ENCODE measurements at regions not wholly inside any gene's neighbourhood (a gene's known extent, or its start where the extent isn't known, plus 50 kb on each side); places are given as distances from the start of the nearest gene placed in this dataset.
A peak's percentile ranks its signal among the peaks of the same experiment; 100 is the strongest.

- DNase-seq: no peak
These were observed 159.1 kb upstream of the PPP2R2B start for GRCh38 chr5:147037515-147038205.

GRCh38 chr5:147040856-147041255 is 162.3 kb upstream of the PPP2R2B start:
- DNase-seq: no peak

DNA sequence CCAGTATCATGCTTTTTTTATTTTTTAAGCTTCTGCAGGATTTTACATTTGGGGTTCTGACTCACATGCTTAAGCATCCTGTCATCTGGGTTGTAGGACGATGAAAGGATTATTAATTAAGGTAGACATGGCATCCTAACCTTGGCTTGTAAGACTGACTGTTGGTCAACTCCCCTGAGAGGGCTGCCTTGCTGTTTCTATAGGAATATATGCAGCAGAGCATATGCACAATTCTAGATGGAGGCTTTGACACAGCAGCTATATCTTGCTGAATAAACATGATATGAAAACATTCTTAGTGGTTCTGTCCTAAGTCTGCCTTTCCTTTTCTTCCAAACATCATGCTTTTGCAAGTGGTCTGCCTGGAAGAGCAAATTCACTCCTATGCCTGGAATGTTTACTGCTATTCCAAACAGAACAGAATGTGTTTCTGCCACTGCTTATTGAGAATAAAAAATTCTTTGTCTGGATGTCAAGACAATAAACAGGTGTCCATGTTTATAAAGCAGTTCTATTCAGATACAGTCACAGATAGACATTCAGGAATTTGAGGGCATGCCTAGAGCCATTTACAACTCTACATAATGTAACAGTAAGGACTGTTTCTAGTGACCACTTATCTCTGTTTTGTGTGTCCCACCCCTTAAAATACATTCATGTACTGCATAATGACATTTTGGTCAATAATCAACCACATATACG is 166.2 kb upstream of the PPP2R2B start:
- DNase-seq: no peak

GRCh38 chr5:147045290-147045689 is 166.7 kb upstream of the PPP2R2B start:
- DNase-seq: no peak

DNA sequence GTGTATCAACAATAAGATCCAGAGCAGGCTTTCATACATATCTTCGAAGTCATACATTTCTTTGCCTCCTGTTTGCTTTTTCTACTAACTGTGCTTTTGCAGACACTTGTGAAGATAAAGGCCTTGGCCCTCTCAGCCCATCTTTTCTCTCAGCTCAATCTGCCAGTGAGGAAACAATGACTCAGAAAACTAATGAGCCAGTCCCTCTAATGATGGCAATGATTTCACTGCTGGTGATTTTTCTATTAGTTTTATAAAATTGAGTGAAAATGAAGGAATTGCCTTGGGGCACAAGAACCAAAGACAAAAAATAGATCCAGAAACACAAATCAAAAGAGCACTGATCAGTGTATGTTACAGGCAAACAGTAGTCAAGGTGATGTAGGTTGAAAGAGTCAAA is 167.7 kb upstream of the PPP2R2B start:
- DNase-seq: no peak

GRCh38 chr5:147046894-147047293 is 168.3 kb upstream of the PPP2R2B start:
- DNase-seq: no peak

GRCh38 chr5:147049764-147050163 is 171.2 kb upstream of the PPP2R2B start:
- no peak for DNase-seq

GRCh38 chr5:147050172-147050571 is 171.6 kb upstream of the PPP2R2B start:
- DNase-seq: no peak

DNA sequence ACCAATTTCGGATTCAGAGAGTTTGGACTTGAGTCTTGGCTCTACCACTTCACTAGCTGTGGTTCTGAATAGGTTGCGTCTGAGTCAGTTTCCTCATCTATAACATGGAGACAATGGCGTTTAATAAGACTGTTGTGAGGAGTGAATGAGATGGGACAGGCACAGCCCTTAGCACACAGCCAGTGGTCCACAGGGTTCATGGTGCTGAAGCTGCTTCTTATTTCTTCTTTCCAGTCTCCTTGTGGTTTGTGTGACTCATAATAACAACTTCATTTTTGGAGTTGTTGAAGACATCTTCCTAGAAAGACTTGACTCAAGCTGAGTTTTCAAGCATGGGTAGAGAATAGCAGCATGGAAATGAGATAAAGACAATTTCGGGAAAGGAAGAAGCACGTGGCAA is 172.6 kb upstream of the PPP2R2B start:
- DNase-seq: no peak

GRCh38 chr5:147052519-147052918 is 174.0 kb upstream of the PPP2R2B start:
- DNase-seq: no peak

DNA sequence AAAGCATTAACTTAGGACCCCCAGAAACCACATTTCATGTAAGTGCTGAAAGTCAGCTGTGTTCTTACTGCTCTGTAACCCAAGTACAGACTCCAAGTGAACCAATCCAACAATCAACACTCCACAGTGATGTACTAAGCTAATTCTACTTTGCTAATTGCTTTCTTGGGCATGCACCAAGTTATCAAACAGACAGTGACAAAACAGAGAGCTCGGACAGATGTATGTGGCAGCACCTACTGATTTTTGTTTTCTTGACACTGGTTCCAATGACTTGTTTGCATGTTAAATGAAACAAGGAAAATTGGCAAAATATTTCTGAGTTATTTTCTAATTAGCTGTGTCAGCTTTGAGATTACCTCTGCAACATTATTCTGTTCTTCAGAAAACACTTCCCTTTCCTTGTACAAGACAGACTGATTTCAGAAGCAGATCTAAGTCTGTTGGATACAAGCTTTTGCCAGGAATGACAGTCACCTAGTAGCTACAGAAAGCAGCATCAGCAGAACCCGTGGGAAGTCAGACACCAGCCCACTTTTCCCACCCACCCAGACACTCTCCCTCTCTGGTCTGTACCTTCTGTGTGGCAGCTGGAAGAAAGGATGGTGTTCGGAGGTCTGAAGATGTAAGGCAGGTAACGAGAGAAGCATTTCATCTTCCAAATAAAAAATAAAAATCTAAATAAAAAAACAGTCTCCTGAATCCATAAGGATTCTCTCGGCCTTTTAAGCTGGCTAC is 176.7 kb upstream of the PPP2R2B start:
- DNase-seq: peak; percentile 37

GRCh38 chr5:147055850-147056566 is 177.5 kb upstream of the PPP2R2B start:
- DNase-seq: peak; percentile 49

GRCh38 chr5:147057051-147057450 is 177.8 kb upstream of the STK32A start:
- no peak for DNase-seq

DNA sequence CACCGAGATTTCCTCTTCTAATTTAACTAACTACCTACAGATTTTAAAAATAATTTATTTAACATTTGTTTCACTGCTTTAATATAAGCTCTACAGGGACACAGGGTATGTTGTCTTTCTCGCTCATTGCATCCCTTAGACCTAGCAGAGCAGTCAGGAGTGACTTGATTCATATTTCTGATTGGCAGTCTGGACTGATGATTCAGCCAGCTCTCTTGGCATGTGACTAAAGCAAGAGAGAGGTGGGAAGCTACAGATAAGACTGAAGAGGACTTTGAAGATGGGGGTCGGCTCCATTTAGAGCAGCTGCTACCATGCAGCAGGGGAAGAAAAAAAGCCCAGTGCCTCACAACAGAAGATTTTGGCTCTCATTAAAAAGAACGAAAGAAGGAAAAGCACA is 173.4 kb upstream of the STK32A start:
- no peak for DNase-seq

DNA sequence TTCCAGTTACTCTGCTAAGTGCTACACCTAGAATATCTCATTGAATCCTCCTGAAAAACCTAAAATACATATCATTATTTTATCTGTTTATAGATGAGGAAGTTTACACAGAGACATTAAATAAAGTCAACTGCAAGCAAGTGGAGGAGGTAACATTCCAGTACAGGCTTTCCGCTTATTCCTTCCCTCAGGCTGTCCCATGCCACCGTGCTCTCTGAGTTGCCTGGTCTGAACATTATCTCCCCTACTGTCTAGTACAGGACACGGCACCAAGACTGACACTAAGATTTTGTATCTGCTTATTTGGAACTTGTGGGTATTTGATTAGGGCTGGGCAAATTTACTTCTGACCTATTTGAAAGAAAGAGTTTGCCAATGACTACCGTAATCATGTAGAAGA is 172.4 kb upstream of the STK32A start:
- no peak for DNase-seq

DNA sequence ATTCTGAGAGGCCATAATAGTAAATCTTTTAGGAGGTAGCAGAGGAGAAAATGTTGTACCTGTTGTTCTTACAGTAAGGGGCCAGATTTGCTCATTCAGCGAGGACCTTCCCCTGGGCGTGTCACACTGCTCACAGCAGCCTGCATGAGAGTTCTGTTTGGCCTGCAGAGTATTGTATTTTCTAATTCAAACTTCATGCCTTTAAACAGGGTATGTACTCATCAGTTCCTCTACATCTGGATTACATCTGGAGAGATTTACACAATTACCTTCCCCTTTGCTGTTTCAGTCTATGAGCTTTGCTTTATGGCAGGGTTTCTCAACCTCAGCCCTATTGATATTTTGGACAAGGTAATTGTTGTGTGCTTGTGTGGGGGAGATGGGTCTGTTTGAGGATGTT is 170.9 kb upstream of the STK32A start:
- DNase-seq: no peak

DNA sequence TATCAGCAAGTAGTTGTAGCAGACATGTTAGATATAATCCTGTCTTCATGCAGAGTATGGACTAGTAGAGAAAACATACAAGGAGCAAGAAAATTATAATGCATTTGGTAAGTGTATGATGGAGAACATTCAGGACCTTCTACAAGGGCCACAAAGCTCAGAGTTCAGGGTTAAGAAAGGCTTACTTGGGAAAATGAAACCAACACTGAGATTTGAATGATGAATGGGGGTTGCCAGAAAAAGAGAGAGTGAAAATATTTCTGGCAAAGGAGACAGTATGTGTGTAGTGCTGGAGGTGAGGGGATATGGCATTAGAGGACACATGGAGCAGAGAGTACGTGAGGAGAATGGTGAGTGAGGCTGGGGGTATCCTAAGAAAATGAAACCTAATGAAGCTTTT is 169.8 kb upstream of the STK32A start:
- no peak for DNase-seq

DNA sequence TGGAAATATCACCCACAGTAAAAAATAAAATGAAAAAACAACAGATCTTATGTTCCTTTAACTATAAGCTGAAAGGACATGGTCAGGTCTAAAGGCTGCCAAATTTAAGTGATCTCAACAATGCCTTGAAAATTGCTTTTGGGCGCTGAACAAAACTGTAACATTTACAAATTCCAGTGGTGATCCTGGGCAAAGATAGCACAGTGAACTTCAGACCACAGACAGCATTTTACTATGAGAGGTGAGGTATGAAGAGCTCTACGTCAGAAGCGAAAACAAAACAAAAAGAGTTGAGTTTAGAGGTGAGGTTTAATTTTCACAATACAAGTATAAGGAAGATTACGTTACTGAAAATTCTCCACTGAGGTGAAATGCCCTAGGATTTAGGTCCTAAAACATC is 165.8 kb upstream of the STK32A start:
- no peak for DNase-seq

DNA sequence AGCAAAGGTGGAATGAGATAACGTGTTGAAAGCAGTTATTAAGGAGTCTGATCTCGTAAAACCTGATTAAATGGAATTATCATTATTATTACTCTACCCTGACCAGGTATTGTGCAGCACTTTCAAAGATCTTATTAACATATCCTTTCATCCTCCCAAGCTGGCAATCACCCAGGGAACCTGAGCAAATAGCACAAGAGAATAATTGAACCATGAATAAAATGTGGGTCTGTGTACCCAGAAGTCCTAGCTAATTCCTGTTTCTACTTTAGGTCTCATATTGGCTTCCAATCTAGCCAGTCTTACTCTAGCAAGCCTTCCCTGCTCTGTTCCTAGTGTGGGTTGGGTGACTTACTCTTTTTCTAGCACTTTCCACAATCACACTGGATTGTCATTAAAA is 162.2 kb upstream of the STK32A start:
- DNase-seq: no peak

DNA sequence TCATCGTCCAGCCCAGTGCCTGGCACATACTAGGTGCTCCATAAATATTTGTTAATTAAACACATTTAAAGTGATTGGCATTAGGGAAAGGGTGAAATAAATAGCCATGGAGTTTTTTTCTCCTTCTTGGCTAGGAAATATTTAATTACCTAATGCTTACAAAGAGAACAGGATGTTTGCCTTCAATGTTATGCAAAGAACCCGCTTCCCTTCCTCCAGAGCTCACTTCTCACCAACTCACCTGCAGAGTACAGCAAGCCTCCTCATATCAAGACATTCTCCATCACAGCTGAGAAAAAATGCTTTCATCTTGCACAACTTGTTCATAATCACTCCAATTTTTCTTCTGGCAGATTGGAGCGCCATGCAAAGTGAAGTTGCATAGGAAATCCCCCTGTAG is 161.7 kb upstream of the STK32A start:
- no peak for DNase-seq

GRCh38 chr5:147075187-147075586 is 159.6 kb upstream of the STK32A start:
- no peak for DNase-seq

- DNase-seq: no peak
These were observed 154.4 kb upstream of the STK32A start for GRCh38 chr5:147080391-147080790.

DNA sequence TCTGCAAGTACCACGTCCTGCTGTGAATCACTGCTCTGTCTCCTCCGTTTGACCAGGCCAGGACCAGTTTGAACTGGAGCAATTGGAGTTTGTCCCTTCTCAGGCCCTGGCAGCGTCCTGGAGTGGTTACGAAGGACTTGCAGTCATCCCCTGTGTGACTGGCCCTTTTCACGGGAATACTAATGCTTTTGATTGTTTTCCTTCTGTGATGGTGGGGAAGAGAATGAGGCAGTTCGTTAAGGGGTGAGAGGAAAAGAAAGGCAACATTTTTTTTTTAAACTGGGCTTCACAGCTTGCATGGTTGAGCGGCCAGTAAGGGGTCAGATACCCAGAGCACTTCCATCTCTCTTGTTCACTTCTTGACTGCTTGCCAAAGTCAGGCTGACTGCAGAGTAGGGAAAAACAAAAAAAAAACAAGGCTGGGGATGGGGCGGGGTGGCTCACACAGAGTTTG is 153.5 kb upstream of the STK32A start:
- DNase-seq: peak; percentile 67

Measured in occipital lobe (tissue), 1 donor.